Stimulated activated CD4-positive, alpha-beta T cell treated with anti-CD3 and anti-CD28 coated beads, TNF-alpha, amount 100 ng/mL, for 48 hours (primary cell): ENCODE measurements at regions not wholly inside any gene's neighbourhood (a gene's known extent, or its start where the extent isn't known, plus 50 kb on each side); places are given as distances from the start of the nearest gene placed in this dataset.
"Not testable (repeated sequence)": the region's sequence is repeated elsewhere in the genome, so short reads cannot be mapped to it uniquely, and the experiment has no call there.

Experiments used
- DNase-seq, 3 donors: peaks; one replicate each; pipeline ENCODE4 v3.0.0-alpha.2; 2020; ENCODE audit warnings: low read depth in 3 of 3

- no peak for DNase-seq
Measured at GRCh38 chr11:112649856-112650255, 311.4 kb upstream of the NCAM1 start.

DNA sequence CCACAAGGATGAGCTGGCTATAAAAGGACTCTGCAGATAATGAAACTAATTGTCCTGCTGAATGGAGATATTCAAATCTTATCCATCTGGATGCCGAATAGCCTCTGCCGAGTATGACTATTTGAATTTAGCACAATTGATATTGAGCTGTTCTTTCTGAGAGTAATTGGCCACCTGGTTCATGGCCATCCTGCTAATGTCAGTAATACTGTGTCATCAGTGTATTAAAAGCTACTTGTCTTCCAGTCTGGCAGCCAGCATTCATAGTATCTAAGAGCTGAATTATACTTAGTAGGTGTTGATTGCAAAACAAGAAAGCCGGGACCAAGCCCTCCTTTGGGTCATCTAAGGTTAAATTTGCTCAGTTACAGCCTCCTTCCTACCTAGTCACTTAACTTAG, 310.7 kb upstream of the NCAM1 start:
- no peak for DNase-seq

DNA sequence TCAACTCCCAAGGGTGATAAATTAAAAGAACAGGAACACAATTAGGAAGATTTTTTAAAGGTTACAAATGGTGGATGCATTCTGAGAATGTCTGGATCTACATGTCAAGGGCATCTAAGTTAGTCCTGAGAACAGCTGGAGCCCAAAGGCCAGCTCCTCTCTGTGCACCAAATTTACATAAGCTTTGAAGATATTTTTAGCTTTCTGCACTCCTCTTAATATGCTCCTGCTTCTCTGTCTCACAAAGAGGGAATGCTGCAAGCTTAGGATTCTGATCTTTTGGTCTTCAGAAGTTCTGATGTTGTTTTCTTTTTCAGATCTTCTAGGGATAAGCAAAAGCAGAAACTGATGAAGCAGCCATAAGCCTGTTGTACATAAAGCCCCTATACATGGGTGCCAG, 309.8 kb upstream of the NCAM1 start:
- DNase-seq, result no peak

- no peak for DNase-seq
Measured at GRCh38 chr11:112652786-112653390, 308.3 kb upstream of the NCAM1 start.

DNA sequence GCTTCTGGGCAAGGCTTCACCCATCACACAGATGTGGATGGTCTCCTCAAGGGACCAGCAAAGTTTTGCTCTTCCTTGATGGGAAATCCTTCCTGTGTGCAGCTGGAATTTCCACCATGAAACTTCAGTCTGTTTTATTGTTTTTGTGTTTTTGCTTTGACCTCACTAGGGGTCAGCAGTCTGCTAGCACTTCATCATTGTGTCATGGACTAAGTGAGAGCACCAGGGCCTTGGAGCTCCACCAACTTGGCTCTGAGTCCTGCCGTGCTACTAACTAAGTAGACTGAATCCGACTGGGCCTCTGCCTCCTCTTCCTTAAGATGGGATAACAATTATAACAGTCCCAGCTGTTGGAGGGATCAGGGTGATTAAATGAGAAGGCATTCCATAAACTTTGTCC, 305.8 kb upstream of the NCAM1 start:
- DNase-seq, result no peak

DNA sequence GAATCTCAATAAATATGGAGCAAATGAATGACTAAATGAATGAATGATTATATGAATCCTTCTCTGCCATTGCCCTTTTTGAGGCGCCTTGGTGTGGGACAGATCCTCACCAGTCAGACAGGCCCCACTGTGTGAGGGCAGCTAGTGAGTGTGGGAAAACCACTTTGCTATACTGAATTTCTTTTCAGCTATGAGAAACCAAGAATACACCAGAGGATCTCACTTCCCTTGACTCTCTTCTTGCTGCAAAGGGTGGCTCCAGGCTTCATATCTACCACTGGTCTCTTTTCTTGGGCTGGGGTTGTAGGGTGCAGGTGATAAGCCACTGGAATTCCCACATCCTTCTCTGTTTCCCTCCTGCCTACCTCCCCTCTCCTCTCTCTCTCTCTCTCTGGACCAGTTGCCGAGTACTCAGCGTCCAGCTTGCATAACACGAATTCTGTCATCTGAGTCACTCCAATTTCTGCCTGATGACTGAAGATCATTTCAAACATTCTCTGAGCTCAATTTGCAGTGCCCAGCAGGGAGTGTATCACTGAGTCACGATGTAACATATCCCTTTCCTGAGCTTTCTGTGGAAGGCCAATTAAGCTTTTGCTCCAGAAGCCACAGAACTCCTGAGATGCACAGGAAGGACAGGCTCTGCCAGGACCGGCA, 304.3 kb upstream of the NCAM1 start:
- no peak for DNase-seq

- no peak for DNase-seq
Measured at GRCh38 chr11:112658431-112658878, 302.8 kb upstream of the NCAM1 start.

GRCh38 chr11:112661146-112661545, 300.1 kb upstream of the NCAM1 start:
- no peak for DNase-seq

GRCh38 chr11:112661571-112661970, 299.6 kb upstream of the NCAM1 start:
- no peak for DNase-seq

DNA sequence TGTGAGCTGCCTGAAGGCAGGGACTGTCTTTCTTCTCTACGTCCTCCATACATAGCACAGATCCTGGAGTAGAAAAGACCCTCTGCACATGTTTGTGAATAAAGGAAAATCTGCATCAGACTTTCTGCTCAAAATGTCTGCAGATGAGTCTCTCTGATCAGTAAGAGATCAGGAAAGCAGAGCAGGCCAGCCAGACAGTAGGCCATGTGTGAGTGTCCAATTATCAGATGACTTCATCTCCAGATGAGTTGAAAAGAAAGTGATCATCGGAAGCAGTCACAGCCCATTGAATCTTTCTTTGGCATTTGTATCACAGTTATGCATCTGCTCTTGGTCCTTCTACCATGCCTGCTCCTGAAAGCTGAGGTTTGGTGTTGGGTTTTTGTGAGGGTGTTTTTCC, 298.7 kb upstream of the NCAM1 start:
- DNase-seq, result no peak

DNA sequence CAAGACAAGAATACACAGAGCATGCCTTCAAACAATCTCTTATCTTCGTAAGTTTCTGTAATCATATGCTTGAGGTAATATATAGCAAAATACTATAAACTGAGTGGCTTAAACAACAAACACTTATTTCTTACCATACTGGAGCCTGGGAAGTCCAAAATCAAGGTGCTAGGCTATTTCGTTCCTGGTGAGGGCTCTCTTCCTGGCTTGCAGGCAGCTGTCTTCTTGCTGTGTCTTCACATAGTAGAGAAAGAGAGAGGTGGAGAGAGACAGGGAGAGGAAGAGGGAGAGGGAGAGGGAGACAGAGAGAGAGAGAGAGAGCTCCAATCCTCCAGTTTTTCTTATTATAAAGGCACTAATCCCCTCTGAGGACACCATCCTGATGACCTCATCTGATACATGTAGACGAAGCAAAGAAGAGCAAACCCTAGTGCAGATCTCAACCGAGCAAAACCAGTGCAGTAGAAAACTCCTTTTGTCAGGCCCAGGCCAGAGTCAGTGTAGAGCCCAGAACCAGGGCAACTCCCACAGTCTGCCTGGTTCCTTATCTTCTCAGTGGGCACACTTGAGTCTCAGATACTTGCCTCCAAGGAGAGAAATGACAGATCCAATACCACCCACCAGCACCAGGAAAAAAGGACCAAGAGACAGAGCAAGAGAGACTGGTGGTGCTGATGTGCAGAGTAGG, 297.1 kb upstream of the NCAM1 start:
- DNase-seq, result no peak

GRCh38 chr11:112665291-112665690, 295.9 kb upstream of the NCAM1 start:
- DNase-seq, result no peak

DNA sequence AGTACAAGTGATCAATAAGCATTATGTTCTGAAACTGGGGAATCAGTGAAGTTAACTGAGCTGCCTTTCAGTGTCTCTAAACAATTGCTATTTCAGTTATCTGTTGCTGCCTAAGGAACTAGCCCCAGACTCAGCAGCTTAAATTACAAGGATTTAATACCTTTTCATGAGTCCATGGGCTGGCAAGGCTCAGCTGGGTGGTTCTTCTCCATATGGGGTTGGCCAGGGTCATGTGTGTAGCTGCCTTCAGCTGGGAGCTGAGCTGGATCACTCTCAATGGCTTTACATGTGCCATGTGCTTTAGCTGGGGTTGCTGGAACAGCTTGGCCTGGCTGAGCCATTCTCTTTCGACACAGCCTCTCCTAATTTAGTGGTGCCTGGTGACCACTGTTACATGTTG, 295.0 kb upstream of the NCAM1 start:
- no peak for DNase-seq

- DNase-seq, result no peak
Measured at GRCh38 chr11:112670806-112671570, 290.2 kb upstream of the NCAM1 start.

- DNase-seq, result not testable (repeated sequence)
Measured at GRCh38 chr11:112673401-112673800, 287.8 kb upstream of the NCAM1 start.

DNA sequence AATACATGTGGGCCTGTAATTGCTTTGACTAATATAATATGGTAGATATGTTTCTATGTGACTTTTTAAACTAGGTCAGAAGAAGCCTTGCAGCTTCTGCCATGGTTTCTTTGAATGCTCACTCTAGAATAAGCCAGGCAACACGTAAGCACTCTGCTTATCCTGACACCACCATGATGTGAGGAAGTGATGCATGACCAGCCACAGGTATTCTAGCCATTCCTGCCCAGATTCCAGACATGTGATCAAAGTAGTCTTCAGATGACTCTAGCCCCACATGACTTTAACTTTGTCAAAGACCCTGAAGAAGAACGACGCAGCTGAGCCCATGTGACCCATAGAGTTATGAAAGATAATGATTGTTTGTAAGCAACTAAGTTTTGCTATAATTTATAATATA, 276.1 kb upstream of the NCAM1 start:
- DNase-seq, result no peak

GRCh38 chr11:112689851-112690250, 271.4 kb upstream of the NCAM1 start:
- DNase-seq, result no peak

DNA sequence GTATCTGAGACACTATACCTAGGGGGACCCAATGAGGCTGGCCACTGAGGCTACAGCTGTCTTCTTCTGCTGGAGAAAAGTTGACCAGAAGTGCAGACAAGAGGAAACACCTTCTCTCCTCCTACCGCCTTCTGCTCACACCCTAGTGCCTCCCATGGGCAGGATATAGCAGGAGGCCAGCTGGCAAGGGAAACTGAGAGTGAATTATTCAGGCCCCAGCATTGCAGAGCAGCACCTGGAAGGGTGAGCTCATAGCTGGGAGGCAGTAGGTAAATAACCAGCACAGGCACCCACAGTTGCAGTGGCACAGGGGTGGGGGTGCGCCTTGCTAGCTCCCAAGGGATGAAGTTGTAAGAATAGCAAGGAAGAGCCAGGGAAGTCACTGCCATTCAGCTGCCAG, 267.4 kb upstream of the NCAM1 start:
- DNase-seq, result no peak

DNA sequence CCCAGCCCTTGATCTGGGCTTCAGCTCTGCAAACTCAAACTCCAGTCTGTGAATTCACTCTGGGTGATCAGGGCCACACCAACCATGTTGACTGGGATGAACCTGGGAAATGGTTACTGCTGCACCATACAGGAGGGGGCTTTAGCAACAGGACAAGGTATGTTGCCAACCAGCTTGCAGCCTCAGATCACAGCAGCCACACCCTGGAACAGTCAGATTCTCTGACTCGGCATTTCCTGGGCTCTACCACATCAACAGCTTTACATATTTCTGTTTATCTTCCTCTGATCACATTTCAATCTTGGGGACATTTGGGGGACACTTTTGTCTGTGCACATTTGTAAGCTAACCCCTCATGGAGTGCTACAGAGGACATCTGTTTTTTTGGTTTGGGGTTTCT, 267.0 kb upstream of the NCAM1 start:
- no peak for DNase-seq

- no peak for DNase-seq
Measured at GRCh38 chr11:112694813-112695212, 266.4 kb upstream of the NCAM1 start.

DNA sequence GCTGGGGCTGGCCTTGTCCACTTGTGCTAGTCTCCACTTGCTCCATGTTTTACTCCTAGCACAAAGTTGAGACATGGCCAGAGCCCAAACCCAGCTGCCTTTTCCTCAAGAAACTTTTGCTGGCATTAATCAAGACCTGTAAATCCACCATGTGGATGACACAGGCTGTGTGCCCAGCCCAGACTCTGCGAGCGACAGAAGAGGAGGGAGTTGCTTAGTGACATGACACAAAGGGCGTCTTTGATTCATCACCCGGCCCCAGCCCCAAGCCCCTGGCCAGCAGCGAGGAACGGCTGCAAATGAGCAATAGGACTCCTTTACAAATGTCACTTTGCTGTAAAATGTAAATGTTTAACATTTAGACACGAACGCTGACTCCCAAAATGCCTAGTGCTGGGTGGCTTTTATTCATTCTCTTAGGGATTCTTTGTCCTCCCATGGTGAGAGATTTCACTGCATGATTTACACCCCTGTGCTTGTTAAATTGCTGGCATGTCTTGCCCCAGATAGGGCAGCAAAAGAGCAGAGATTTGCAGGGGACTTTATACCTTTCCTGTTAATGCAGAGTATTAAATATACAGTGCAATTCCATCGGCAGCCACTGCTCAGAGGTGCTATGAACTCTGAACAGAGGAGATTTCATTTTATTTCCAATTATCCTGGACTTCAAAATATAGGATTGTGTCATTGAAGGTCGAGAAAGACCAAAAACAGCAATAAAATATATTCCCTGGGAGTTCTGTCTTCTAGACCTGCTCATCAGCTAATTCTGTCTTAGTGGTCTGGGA, 263.6 kb upstream of the NCAM1 start:
- no peak for DNase-seq

GRCh38 chr11:112705148-112705547, 256.1 kb upstream of the NCAM1 start:
- no peak for DNase-seq
